ENCODE measurements at regions not wholly inside any gene's neighbourhood (a gene's known extent, or its start where the extent isn't known, plus 50 kb on each side); places are given as distances from the start of the nearest gene placed in this dataset.

- TF ChIP-seq CTCF (IDR thresholded peaks at IDR 0.05; ENCODE audit: low read depth, low read length) (no peak), POLR2A (IDR thresholded peaks at IDR 0.05; ENCODE audit: extremely low read depth, insufficient read length) (no peak)
These were observed 152.7 kb downstream of the MCHR2 start for GRCh38 chr6:99841297-99841696.

All from NB4 (cell line).